ENCODE measurements at regions not wholly inside any gene's neighbourhood (a gene's known extent, or its start where the extent isn't known, plus 50 kb on each side); places are given as distances from the start of the nearest gene placed in this dataset.

DNA sequence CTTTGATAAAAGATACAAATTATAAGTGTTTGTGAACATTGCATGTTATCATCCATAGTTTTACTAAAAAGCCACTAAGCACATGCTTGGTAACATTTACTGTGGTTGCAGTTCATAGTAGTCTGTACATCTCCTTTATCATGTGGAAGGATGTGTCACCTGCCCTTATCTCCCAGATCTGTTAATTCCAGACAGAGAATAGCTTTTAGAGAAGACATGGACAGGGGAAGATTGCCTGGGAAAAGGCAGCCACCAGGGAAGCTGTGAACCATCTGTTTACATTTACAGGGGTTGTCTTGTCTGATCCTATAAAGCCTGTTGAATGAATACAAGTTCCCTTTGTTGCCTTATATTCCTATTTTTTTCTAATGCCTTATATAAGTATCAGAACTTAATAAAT, 396.0 kb downstream of the FAT4 start:
- intact Hi-C loops (cut with micrococcal nuclease), result no loop called here
- H3K9me1 ChIP-seq (replicated peaks; ENCODE audit: control insufficient read depth, extremely low read depth, insufficient read depth, low read length), result no peaks in the 10 kb centered on the region
- peaks cover under 1% of the 10 kb centered on the region for H3K4me1 ChIP-seq (ENCODE audit: control insufficient read depth, extremely low read depth, insufficient read depth, low read length)
- no peaks in the 10 kb centered on the region for H3K36me3 ChIP-seq (ENCODE audit: control insufficient read depth in 2 of 2, extremely low read depth in 1 of 2, insufficient read depth in 2 of 2, low read length in 2 of 2)
- DNase-seq (ENCODE audit: low read depth, low spot score) (no peak), FAIRE-seq (no peak)
- H2AFZ ChIP-seq (ENCODE audit: low read depth, low read length), result no peak overlapping the region
- no peaks in the 10 kb centered on the region for H3K79me2 ChIP-seq (ENCODE audit: control insufficient read depth, insufficient read depth, low read length)
- no peak overlapping the region for H3K4me2 ChIP-seq (ENCODE audit: insufficient read depth, low read length)
- H3K4me3 ChIP-seq (replicated peaks in 1 of 3; ENCODE audit: insufficient read depth in 1 of 3, low read depth in 1 of 3, low read length in 3 of 3), result no peak overlapping the region
- dilution Hi-C loops (cut with MboI; ENCODE audit: extremely low pct_ligation_motif_present, low sequenced_read_pairs), result no loop called here
- H3K27ac ChIP-seq (ENCODE audit: insufficient read depth, low read depth, low read length), result no peak overlapping the region
- TF ChIP-seq POLR2AphosphoS5 (IDR thresholded peaks at IDR 0.05; ENCODE audit: insufficient read depth, low read depth, low read length) (no peak), POLR2A (IDR thresholded peaks at IDR 0.05; ENCODE audit: low read depth, low read length) (no peak), EZH2 (IDR thresholded peaks at IDR 0.05; ENCODE audit: borderline replicate concordance, low read depth, low read length, severe bottlenecking) (no peak), FOS (IDR thresholded peaks at IDR 0.05; ENCODE audit: borderline replicate concordance, insufficient read depth, low read length) (no peak), JUN (IDR thresholded peaks at IDR 0.05; ENCODE audit: borderline replicate concordance, insufficient read depth, insufficient read length, low read depth) (no peak), GATA2 (IDR thresholded peaks at IDR 0.05; ENCODE audit: insufficient read depth, insufficient read length, low read depth, low read length) (no peak), MYC (IDR thresholded peaks at IDR 0.05; ENCODE audit: low read depth, low read length) (no peak)
- TF ChIP-seq, protein P1, sequence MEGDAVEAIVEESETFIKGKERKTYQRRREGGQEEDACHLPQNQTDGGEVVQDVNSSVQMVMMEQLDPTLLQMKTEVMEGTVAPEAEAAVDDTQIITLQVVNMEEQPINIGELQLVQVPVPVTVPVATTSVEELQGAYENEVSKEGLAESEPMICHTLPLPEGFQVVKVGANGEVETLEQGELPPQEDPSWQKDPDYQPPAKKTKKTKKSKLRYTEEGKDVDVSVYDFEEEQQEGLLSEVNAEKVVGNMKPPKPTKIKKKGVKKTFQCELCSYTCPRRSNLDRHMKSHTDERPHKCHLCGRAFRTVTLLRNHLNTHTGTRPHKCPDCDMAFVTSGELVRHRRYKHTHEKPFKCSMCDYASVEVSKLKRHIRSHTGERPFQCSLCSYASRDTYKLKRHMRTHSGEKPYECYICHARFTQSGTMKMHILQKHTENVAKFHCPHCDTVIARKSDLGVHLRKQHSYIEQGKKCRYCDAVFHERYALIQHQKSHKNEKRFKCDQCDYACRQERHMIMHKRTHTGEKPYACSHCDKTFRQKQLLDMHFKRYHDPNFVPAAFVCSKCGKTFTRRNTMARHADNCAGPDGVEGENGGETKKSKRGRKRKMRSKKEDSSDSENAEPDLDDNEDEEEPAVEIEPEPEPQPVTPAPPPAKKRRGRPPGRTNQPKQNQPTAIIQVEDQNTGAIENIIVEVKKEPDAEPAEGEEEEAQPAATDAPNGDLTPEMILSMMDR (IDR thresholded peaks at IDR 0.05; ENCODE audit: extremely low read depth in 1 of 2, insufficient read depth in 1 of 2, low read depth in 1 of 2, low read length in 2 of 2), result no peak
- TF ChIP-seq, protein P2, sequence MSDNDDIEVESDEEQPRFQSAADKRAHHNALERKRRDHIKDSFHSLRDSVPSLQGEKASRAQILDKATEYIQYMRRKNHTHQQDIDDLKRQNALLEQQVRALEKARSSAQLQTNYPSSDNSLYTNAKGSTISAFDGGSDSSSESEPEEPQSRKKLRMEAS (IDR thresholded peaks at IDR 0.05; ENCODE audit: insufficient read depth, insufficient read length), result no peak
- CTCF ChIA-PET, result interaction anchor here (0.5 kb wide), 1 partner anchor 289 kb away, joined by 3 read pairs; no protein-coding TSS in a partner anchor
- POLR2A ChIA-PET, result no interaction called here
- H3K9ac ChIP-seq (replicated peaks; ENCODE audit: extremely low read depth, insufficient read depth, low read length), result no peak overlapping the region
- H3K27me3 ChIP-seq (ENCODE audit: control insufficient read depth in 2 of 2, insufficient read depth in 2 of 2, low read length in 2 of 2), result no peaks in the 10 kb centered on the region
- no TSS peak for BruUV-seq (replicated peaks)
- no peaks in the 10 kb centered on the region for H4K20me1 ChIP-seq (replicated peaks; ENCODE audit: control insufficient read depth, extremely low read depth, insufficient read depth, low read length)
- H3K9me3 ChIP-seq (replicated peaks; ENCODE audit: control insufficient read depth, insufficient read depth, low read length), result no peaks in the 10 kb centered on the region
